ENCODE measurements at regions not wholly inside any gene's neighbourhood (a gene's known extent, or its start where the extent isn't known, plus 50 kb on each side); places are given as distances from the start of the nearest gene placed in this dataset.

DNA sequence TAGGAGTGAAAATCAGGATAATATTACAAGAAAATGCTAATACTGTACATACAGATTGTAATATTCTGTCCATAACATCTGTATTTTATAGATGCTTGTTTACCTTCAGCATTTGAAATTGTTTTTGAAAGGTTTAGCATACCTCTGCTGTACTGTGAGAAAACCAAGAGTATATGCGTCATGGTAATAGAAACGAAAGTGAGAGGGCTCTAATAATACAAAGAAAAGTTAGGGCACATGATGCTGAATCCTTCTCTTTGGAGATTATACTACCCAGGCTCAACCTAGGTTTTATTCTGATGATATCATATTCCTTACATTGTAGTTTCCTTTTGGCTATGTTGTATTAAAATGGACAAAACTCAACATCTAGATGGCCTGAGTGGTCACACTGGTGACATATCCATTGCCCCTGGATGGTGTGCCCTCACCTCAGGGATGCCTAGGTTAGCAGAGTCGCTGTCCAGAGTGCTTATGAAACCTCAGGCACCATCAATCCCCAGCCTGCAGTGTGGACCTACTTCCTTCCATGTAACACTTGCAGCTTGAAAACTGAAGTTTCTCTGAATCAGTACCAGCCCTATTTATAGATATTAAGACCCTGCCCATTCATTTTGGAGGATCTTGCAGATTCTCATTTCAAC, 253.7 kb downstream of the KCTD12 start:
- H3K27me3 Mint-ChIP-seq (ENCODE audit: low read depth, unreplicated experiment) = no peaks in the 10 kb centered on the region
- DNase-seq (ENCODE audit: low read depth) = no peak
- Histone ChIP-seq H3K79me2 (ENCODE audit: insufficient read depth, low read length) (no peaks in the 10 kb centered on the region), H3K27ac (ENCODE audit: low read depth, low read length) (no peak overlapping the region), H3K4me2 (ENCODE audit: low read length) (no peak overlapping the region), H3K4me1 (ENCODE audit: insufficient read depth, low read length) (no peaks in the 10 kb centered on the region), H3K27me3 (ENCODE audit: insufficient read depth, low read length) (no peaks in the 10 kb centered on the region), H3K9me3 (ENCODE audit: insufficient read depth, low read depth, low read length) (no peaks in the 10 kb centered on the region), H3K36me3 (ENCODE audit: insufficient read depth, low read length) (no peaks in the 10 kb centered on the region), H2AFZ (ENCODE audit: low read depth, low read length) (no peak overlapping the region), H3K4me3 (ENCODE audit: insufficient read depth, low read depth, low read length) (no peak overlapping the region), H4K20me1 (ENCODE audit: insufficient read depth, low read length) (no peaks in the 10 kb centered on the region), H3K9ac (ENCODE audit: low read length) (no peak overlapping the region)
- FAIRE-seq = no peak
- H3K4me1 Mint-ChIP-seq (ENCODE audit: low read depth, unreplicated experiment) = no peaks in the 10 kb centered on the region
- H3K9me3 Mint-ChIP-seq (ENCODE audit: unreplicated experiment) = peaks cover 6% of the 10 kb centered on the region
- no peaks in the 10 kb centered on the region for H3K36me3 Mint-ChIP-seq (ENCODE audit: low read depth, unreplicated experiment)
- H3K4me3 Mint-ChIP-seq (ENCODE audit: unreplicated experiment) = no peak overlapping the region
- TF ChIP-seq EZH2 (IDR thresholded peaks at IDR 0.05; ENCODE audit: insufficient read depth, low read length) = no peak
- TF ChIP-seq, protein P1, sequence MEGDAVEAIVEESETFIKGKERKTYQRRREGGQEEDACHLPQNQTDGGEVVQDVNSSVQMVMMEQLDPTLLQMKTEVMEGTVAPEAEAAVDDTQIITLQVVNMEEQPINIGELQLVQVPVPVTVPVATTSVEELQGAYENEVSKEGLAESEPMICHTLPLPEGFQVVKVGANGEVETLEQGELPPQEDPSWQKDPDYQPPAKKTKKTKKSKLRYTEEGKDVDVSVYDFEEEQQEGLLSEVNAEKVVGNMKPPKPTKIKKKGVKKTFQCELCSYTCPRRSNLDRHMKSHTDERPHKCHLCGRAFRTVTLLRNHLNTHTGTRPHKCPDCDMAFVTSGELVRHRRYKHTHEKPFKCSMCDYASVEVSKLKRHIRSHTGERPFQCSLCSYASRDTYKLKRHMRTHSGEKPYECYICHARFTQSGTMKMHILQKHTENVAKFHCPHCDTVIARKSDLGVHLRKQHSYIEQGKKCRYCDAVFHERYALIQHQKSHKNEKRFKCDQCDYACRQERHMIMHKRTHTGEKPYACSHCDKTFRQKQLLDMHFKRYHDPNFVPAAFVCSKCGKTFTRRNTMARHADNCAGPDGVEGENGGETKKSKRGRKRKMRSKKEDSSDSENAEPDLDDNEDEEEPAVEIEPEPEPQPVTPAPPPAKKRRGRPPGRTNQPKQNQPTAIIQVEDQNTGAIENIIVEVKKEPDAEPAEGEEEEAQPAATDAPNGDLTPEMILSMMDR (IDR thresholded peaks at IDR 0.05; ENCODE audit: insufficient read depth, low read depth, low read length) = no peak
- H3K27ac Mint-ChIP-seq (ENCODE audit: unreplicated experiment) = no peak overlapping the region

DNA sequence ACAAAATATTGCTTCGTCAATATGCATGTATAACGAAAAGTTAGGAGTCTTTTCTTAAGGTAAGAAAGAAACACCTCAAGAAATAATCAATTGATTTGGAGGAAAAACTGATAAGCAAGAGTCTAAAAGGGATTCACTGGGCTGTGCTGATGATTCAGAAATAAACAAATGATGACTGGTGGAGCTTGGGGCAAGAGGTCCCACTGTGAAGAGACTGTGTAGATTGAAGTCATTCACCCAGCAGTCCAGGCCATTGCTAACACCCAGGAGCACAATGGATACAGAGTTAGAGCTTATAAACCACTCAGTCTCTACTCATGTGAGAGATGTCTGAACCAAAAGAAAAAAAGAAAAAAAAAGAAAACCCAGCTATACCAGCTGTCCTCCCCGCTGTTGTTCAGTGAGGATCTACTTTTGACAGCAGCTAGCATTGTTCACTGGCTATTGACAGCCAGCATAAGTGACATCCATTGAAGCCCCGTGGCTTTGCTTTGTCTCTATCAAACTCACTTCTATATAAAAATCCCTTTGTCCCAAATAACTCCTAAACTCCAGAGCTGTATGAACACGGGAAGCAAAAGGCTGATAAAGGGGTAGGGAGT, 255.5 kb downstream of the KCTD12 start:
- no peaks in the 10 kb centered on the region for H3K27me3 Mint-ChIP-seq (ENCODE audit: low read depth, unreplicated experiment)
- no peak overlapping the region for H3K4me3 ChIP-seq (ENCODE audit: insufficient read depth, low read depth, low read length)
- H4K20me1 ChIP-seq (ENCODE audit: insufficient read depth, low read length) = no peaks in the 10 kb centered on the region
- no peak overlapping the region for H3K27ac ChIP-seq (ENCODE audit: low read depth, low read length)
- no peaks in the 10 kb centered on the region for H3K79me2 ChIP-seq (ENCODE audit: insufficient read depth, low read length)
- no peak overlapping the region for H2AFZ ChIP-seq (ENCODE audit: low read depth, low read length)
- peaks cover 8% of the 10 kb centered on the region for H3K9me3 Mint-ChIP-seq (ENCODE audit: unreplicated experiment)
- DNase-seq (ENCODE audit: low read depth) (no peak), FAIRE-seq (no peak)
- H3K4me3 Mint-ChIP-seq (ENCODE audit: unreplicated experiment) = no peak overlapping the region
- H3K9ac ChIP-seq (ENCODE audit: low read length) = no peak overlapping the region
- no peaks in the 10 kb centered on the region for H3K4me1 ChIP-seq (ENCODE audit: insufficient read depth, low read length)
- no peak overlapping the region for H3K4me2 ChIP-seq (ENCODE audit: low read length)
- no peaks in the 10 kb centered on the region for H3K4me1 Mint-ChIP-seq (ENCODE audit: low read depth, unreplicated experiment)
- H3K27me3 ChIP-seq (ENCODE audit: insufficient read depth, low read length) = no peaks in the 10 kb centered on the region
- H3K9me3 ChIP-seq (ENCODE audit: insufficient read depth, low read depth, low read length) = no peaks in the 10 kb centered on the region
- H3K36me3 Mint-ChIP-seq (ENCODE audit: low read depth, unreplicated experiment) = no peaks in the 10 kb centered on the region
- H3K27ac Mint-ChIP-seq (ENCODE audit: unreplicated experiment) = no peak overlapping the region
- TF ChIP-seq, protein P1 (IDR thresholded peaks at IDR 0.05; ENCODE audit: insufficient read depth, low read depth, low read length) = no peak
- no peaks in the 10 kb centered on the region for H3K36me3 ChIP-seq (ENCODE audit: insufficient read depth, low read length)
